ENCODE measurements at regions not wholly inside any gene's neighbourhood (a gene's known extent, or its start where the extent isn't known, plus 50 kb on each side); places are given as distances from the start of the nearest gene placed in this dataset.

- no peak for DNase-seq
Measured at GRCh38 chr2:83596592-83597282, 862.3 kb downstream of the SUCLG1 start.

GRCh38 chr2:83595926-83596325, 863.2 kb downstream of the SUCLG1 start:
- DNase-seq, result no peak

- DNase-seq, result no peak
Measured at GRCh38 chr2:83595121-83595690, 863.9 kb downstream of the SUCLG1 start.

- DNase-seq, result no peak
Measured at GRCh38 chr2:83594241-83595120, 864.6 kb downstream of the SUCLG1 start.

GRCh38 chr2:83587309-83587708, 871.8 kb downstream of the SUCLG1 start:
- no peak for DNase-seq

- no peak for DNase-seq
Measured at GRCh38 chr2:83585250-83585649, 873.8 kb downstream of the SUCLG1 start.

GRCh38 chr2:83584672-83585071, 874.4 kb downstream of the SUCLG1 start:
- no peak for DNase-seq

GRCh38 chr2:83582589-83582988, 876.5 kb downstream of the SUCLG1 start:
- no peak for DNase-seq

- DNase-seq, result no peak
Measured at GRCh38 chr2:83579507-83579906, 879.6 kb downstream of the SUCLG1 start.

- DNase-seq, result no peak
Measured at GRCh38 chr2:83578405-83578804, 880.7 kb downstream of the SUCLG1 start.

GRCh38 chr2:83574614-83575013, 884.5 kb downstream of the SUCLG1 start:
- no peak for DNase-seq

- no peak for DNase-seq
Measured at GRCh38 chr2:83573060-83573459, 886.0 kb downstream of the SUCLG1 start.

GRCh38 chr2:83572400-83572799, 886.7 kb downstream of the SUCLG1 start:
- no peak for DNase-seq

GRCh38 chr2:83567551-83567950, 891.5 kb downstream of the SUCLG1 start:
- no peak for DNase-seq

GRCh38 chr2:83565626-83566025, 893.5 kb downstream of the SUCLG1 start:
- no peak for DNase-seq

GRCh38 chr2:83565181-83565580, 893.9 kb downstream of the SUCLG1 start:
- DNase-seq, result no peak

- no peak for DNase-seq
Measured at GRCh38 chr2:83561592-83561991, 897.5 kb downstream of the SUCLG1 start.

- no peak for DNase-seq
Measured at GRCh38 chr2:83536556-83536955, 922.5 kb downstream of the SUCLG1 start.

- DNase-seq, result no peak
Measured at GRCh38 chr2:83534416-83534815, 924.7 kb downstream of the SUCLG1 start.

GRCh38 chr2:83531206-83531826, 927.8 kb downstream of the SUCLG1 start:
- DNase-seq, result no peak

GRCh38 chr2:83528767-83529166, 930.3 kb downstream of the SUCLG1 start:
- no peak for DNase-seq

GRCh38 chr2:83522891-83523493, 936.1 kb downstream of the SUCLG1 start:
- DNase-seq, result no peak

Measured in activated CD4-positive, alpha-beta T cell treated with anti-CD3 and anti-CD28 coated beads for 1 hour (primary cell).